HL-60 (cell line): ENCODE measurements at regions not wholly inside any gene's neighbourhood (a gene's known extent, or its start where the extent isn't known, plus 50 kb on each side); places are given as distances from the start of the nearest gene placed in this dataset.

Experiments used
- REST ChIP-seq: IDR thresholded peaks from 2 replicates; pipeline ENCODE4 v1.6.1; 2012; ENCODE audit warnings: low read depth; ENCODE audit not compliant: insufficient replicate concordance
- TF ChIP-seq, protein P1 (sequence below): IDR thresholded peaks from one replicate; pipeline ENCODE4 v1.5.1; 2011; ENCODE audit warnings: low read length, control low read depth, inconsistent platforms; ENCODE audit not compliant: insufficient read depth

GRCh38 chr10:83734278-83734677, 405.0 kb upstream of the GHITM start:
- TF ChIP-seq REST = no peak
- TF ChIP-seq, protein P1, sequence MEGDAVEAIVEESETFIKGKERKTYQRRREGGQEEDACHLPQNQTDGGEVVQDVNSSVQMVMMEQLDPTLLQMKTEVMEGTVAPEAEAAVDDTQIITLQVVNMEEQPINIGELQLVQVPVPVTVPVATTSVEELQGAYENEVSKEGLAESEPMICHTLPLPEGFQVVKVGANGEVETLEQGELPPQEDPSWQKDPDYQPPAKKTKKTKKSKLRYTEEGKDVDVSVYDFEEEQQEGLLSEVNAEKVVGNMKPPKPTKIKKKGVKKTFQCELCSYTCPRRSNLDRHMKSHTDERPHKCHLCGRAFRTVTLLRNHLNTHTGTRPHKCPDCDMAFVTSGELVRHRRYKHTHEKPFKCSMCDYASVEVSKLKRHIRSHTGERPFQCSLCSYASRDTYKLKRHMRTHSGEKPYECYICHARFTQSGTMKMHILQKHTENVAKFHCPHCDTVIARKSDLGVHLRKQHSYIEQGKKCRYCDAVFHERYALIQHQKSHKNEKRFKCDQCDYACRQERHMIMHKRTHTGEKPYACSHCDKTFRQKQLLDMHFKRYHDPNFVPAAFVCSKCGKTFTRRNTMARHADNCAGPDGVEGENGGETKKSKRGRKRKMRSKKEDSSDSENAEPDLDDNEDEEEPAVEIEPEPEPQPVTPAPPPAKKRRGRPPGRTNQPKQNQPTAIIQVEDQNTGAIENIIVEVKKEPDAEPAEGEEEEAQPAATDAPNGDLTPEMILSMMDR = no peak
